CD14-positive monocyte (primary cell): ENCODE measurements at regions not wholly inside any gene's neighbourhood (a gene's known extent, or its start where the extent isn't known, plus 50 kb on each side); places are given as distances from the start of the nearest gene placed in this dataset.

Source experiments
- DNase-seq, 3 donors: peaks; one replicate each; pipeline ENCODE4 v3.0.0-alpha.2; 2011 to 2022
- H2AFZ ChIP-seq: 2 replicates; pipeline ENCODE4 v1.6.0; 2012; ENCODE audit warnings: mild to moderate bottlenecking, low read depth, low read length, inconsistent platforms; ENCODE audit not compliant: insufficient read depth, poor library complexity, severe bottlenecking
- H3K27ac ChIP-seq, 2 donors: 1 replicate in 1 of 2; 2 replicates in 1 of 2; pipeline ENCODE4 v1.5.1; 2012 to 2013; ENCODE audit warnings: low read length in 2 of 2, control low read depth in 1 of 2, inconsistent platforms in 1 of 2, low read depth in 1 of 2, mild to moderate bottlenecking in 1 of 2
- H3K27me3 ChIP-seq, 2 donors: one replicate each; pipeline versions ENCODE4 v1.6.0 to v1.6.1; 2011 to 2013; ENCODE audit warnings: low read length in 2 of 2; ENCODE audit not compliant: control insufficient read depth in 2 of 2, insufficient read depth in 2 of 2
- H3K36me3 ChIP-seq, 2 donors: replicated peaks in 1 of 2; 1 replicate in 1 of 2; 2 replicates in 1 of 2; pipeline versions ENCODE4 v1.5.1 to v1.6.1; 2012 to 2013; ENCODE audit warnings: low read length in 2 of 2, control low read depth in 1 of 2, inconsistent platforms in 1 of 2, mild to moderate bottlenecking in 1 of 2; ENCODE audit not compliant: insufficient read depth in 2 of 2, control insufficient read depth in 1 of 2
- H3K4me1 ChIP-seq, 2 donors: 1 replicate in 1 of 2; 2 replicates in 1 of 2; pipeline versions ENCODE4 v1.5.1 to v1.6.1; 2012 to 2013; ENCODE audit warnings: low read length in 2 of 2, control low read depth in 1 of 2, inconsistent platforms in 1 of 2, mild to moderate bottlenecking in 1 of 2, moderate library complexity in 1 of 2; ENCODE audit not compliant: insufficient read depth in 2 of 2, control insufficient read depth in 1 of 2
- H3K4me2 ChIP-seq: replicated peaks from 2 replicates; pipeline ENCODE3; 2012; ENCODE audit warnings: low read length, moderate library complexity, mild to moderate bottlenecking; ENCODE audit not compliant: poor library complexity, severe bottlenecking; ENCODE audit errors: extremely low read depth
- H3K4me3 ChIP-seq, 3 experiments: fragments of 200-600 bp in 1 of 3; sonication (generic) in 1 of 3; replicated peaks in 1 of 3; 1 replicate in 2 of 3; 2 replicates in 1 of 3; pipeline ENCODE4 v1.5.1; 2011 to 2013; ENCODE audit warnings: low read length in 3 of 3, mild to moderate bottlenecking in 3 of 3, control low read depth in 2 of 3, low read depth in 2 of 3, inconsistent platforms in 1 of 3, moderate library complexity in 1 of 3
- H3K79me2 ChIP-seq: 2 replicates; pipeline ENCODE4 v1.6.0; 2012; ENCODE audit warnings: mild to moderate bottlenecking, control low read depth, inconsistent platforms, low read length, moderate library complexity; ENCODE audit not compliant: insufficient read depth
- H3K9ac ChIP-seq: 2 replicates; pipeline ENCODE4 v1.6.0; 2017; ENCODE audit warnings: low read length, mild to moderate bottlenecking; ENCODE audit not compliant: insufficient read depth, poor library complexity, severe bottlenecking
- H3K9me3 ChIP-seq, 2 donors: replicated peaks in 1 of 2; 1 replicate in 1 of 2; 2 replicates in 1 of 2; pipeline versions ENCODE4 v1.5.1 to v1.6.1; 2012 to 2013; ENCODE audit warnings: low read length in 2 of 2, control low read depth in 1 of 2; ENCODE audit not compliant: control insufficient read depth in 1 of 2, insufficient read depth in 1 of 2
- H4K20me1 ChIP-seq: 2 replicates; pipeline ENCODE4 v1.6.0; 2012; ENCODE audit warnings: mild to moderate bottlenecking, low read length, control low read depth, moderate library complexity; ENCODE audit not compliant: insufficient read depth
- H3K27ac Mint-ChIP-seq, 7 donors: one replicate each; pipeline ENCODE4 v1.8.0; 2020; ENCODE audit warnings: mild to moderate bottlenecking in 7 of 7, mixed read lengths in 7 of 7, moderate library complexity in 6 of 7, inconsistent platforms in 2 of 7
- H3K27me3 Mint-ChIP-seq, 3 donors: one replicate each; pipeline ENCODE4 v1.8.0; 2021 to 2022; ENCODE audit warnings: low read depth in 3 of 3, mild to moderate bottlenecking in 3 of 3, mixed read lengths in 3 of 3, moderate library complexity in 3 of 3, inconsistent platforms in 1 of 3
- H3K36me3 Mint-ChIP-seq, 2 donors: one replicate each; pipeline ENCODE4 v1.8.0; 2020; ENCODE audit warnings: mixed read lengths in 2 of 2, inconsistent platforms in 1 of 2, mild to moderate bottlenecking in 1 of 2
- H3K4me1 Mint-ChIP-seq: one replicate; pipeline ENCODE4 v1.8.0; 2020; ENCODE audit warnings: mild to moderate bottlenecking, mixed read lengths
- H3K4me3 Mint-ChIP-seq, 2 donors: one replicate each; pipeline ENCODE4 v1.8.0; 2020; ENCODE audit warnings: mild to moderate bottlenecking in 2 of 2, mixed read lengths in 2 of 2, moderate library complexity in 1 of 2
- H3K9me3 Mint-ChIP-seq, 7 donors: one replicate each; pipeline ENCODE4 v1.8.0; 2020 to 2022; ENCODE audit warnings: mixed read lengths in 7 of 7, mild to moderate bottlenecking in 6 of 7, moderate library complexity in 6 of 7, inconsistent platforms in 2 of 7
- CTCF ChIP-seq: fragments of 200-600 bp; IDR thresholded peaks from one replicate; pipeline ENCODE4 v1.8.0; 2022; ENCODE audit warnings: antibody characterized with exemption, mild to moderate bottlenecking
- WGBS: methylation state at CpG from one replicate; pipeline ENCODE4 v1.1.5; 2013; ENCODE audit warnings: missing lambda C conversion rate; ENCODE audit not compliant: insufficient coverage; 5-methylcytosine and 5-hydroxymethylcytosine counted together
- intact Hi-C, 2 donors: fragments of 100-400 bp; cut with micrococcal nuclease; formaldehyde crosslinking; loops; one replicate each; pipeline versions ENCODE4 v1.15.0 to v1.15.1; 2023

GRCh38 chrX:872090-872489, 241.5 kb downstream of the SHOX start:
- no peak overlapping the region for H3K4me2 ChIP-seq
- H3K9me3 ChIP-seq: peaks cover 6 to 9% of the 10 kb centered on the region in 2 donors
- intact Hi-C loops: no loop called here
- H3K4me3 ChIP-seq: no peak overlapping the region
- H3K27me3 Mint-ChIP-seq: peaks cover 6 to 10% (median 9%) of the 10 kb centered on the region in 3 donors
- no peaks in the 10 kb centered on the region for H3K36me3 Mint-ChIP-seq
- no peaks in the 10 kb centered on the region for H3K27me3 ChIP-seq
- H3K9ac ChIP-seq: no peak overlapping the region
- no peaks in the 10 kb centered on the region for H4K20me1 ChIP-seq
- H3K27ac Mint-ChIP-seq: no peak overlapping the region
- no peak overlapping the region for H3K27ac ChIP-seq
- DNase-seq: no peak
- H3K9me3 Mint-ChIP-seq: peaks cover 4 to 16% (median 6%) of the 10 kb centered on the region in 7 donors
- H3K4me1 ChIP-seq: no peaks in the 10 kb centered on the region
- no peaks in the 10 kb centered on the region for H3K79me2 ChIP-seq
- H2AFZ ChIP-seq: no peak overlapping the region
- no peaks in the 10 kb centered on the region for H3K4me1 Mint-ChIP-seq
- 96% methylated on average over 18 of the region's 19 CpGs for WGBS
- no peak overlapping the region for H3K4me3 Mint-ChIP-seq
- TF ChIP-seq CTCF: no peak
- no peaks in the 10 kb centered on the region for H3K36me3 ChIP-seq

- no peaks in the 10 kb centered on the region for H3K27me3 ChIP-seq
- no peaks in the 10 kb centered on the region for H4K20me1 ChIP-seq
- H3K27ac ChIP-seq: no peak overlapping the region
- no peaks in the 10 kb centered on the region for H3K36me3 ChIP-seq
- no peak overlapping the region for H3K27ac Mint-ChIP-seq
- no peaks in the 10 kb centered on the region for H3K4me1 Mint-ChIP-seq
- TF ChIP-seq CTCF: no peak
- no peak overlapping the region for H3K4me3 ChIP-seq
- no peak overlapping the region for H3K4me2 ChIP-seq
- H3K9me3 Mint-ChIP-seq: peaks cover 4 to 16% (median 6%) of the 10 kb centered on the region in 7 donors
- no peak overlapping the region for H2AFZ ChIP-seq
- DNase-seq: no peak
- H3K9me3 ChIP-seq: peaks cover 6 to 9% of the 10 kb centered on the region in 2 donors
- H3K79me2 ChIP-seq: no peaks in the 10 kb centered on the region
- H3K4me3 Mint-ChIP-seq: no peak overlapping the region
- intact Hi-C loops: no loop called here
- H3K36me3 Mint-ChIP-seq: no peaks in the 10 kb centered on the region
- H3K9ac ChIP-seq: no peak overlapping the region
- no peaks in the 10 kb centered on the region for H3K4me1 ChIP-seq
- 95% methylated on average over 9 of the region's 10 CpGs for WGBS
- peaks cover 6 to 9% (median 8%) of the 10 kb centered on the region in 3 donors for H3K27me3 Mint-ChIP-seq
Measured at GRCh38 chrX:871626-872025, 241.0 kb downstream of the SHOX start.
